ENCODE measurements at regions not wholly inside any gene's neighbourhood (a gene's known extent, or its start where the extent isn't known, plus 50 kb on each side); places are given as distances from the start of the nearest gene placed in this dataset.

- Histone ChIP-seq H3K4me1 (ENCODE audit: insufficient read depth, low read length) (no peaks in the 10 kb centered on the region), H3K36me3 (ENCODE audit: insufficient read depth, low read length) (no peaks in the 10 kb centered on the region), H3K4me3 (ENCODE audit: insufficient read depth, low read depth, low read length) (no peak overlapping the region), H3K9ac (ENCODE audit: low read length) (no peak overlapping the region), H3K4me2 (ENCODE audit: low read length) (no peak overlapping the region), H4K20me1 (ENCODE audit: insufficient read depth, low read length) (no peaks in the 10 kb centered on the region), H3K9me3 (ENCODE audit: insufficient read depth, low read depth, low read length) (no peaks in the 10 kb centered on the region), H3K27me3 (ENCODE audit: insufficient read depth, low read length) (no peaks in the 10 kb centered on the region), H3K27ac (ENCODE audit: low read depth, low read length) (no peak overlapping the region), H3K79me2 (ENCODE audit: insufficient read depth, low read length) (no peaks in the 10 kb centered on the region), H2AFZ (ENCODE audit: low read depth, low read length) (no peak overlapping the region)
- H3K4me1 Mint-ChIP-seq (ENCODE audit: low read depth, unreplicated experiment): peaks cover 3% of the 10 kb centered on the region
- H3K36me3 Mint-ChIP-seq (ENCODE audit: low read depth, unreplicated experiment): peaks cover 2% of the 10 kb centered on the region
- TF ChIP-seq EZH2 (IDR thresholded peaks at IDR 0.05; ENCODE audit: insufficient read depth, low read length) (no peak), CTCF (IDR thresholded peaks at IDR 0.05; ENCODE audit: insufficient read depth, low read depth, low read length) (no peak)
- no peaks in the 10 kb centered on the region for H3K9me3 Mint-ChIP-seq (ENCODE audit: unreplicated experiment)
- H3K4me3 Mint-ChIP-seq (ENCODE audit: unreplicated experiment): no peak overlapping the region
- FAIRE-seq (no peak), DNase-seq (ENCODE audit: low read depth) (no peak)
- no peaks in the 10 kb centered on the region for H3K27me3 Mint-ChIP-seq (ENCODE audit: low read depth, unreplicated experiment)
- H3K27ac Mint-ChIP-seq (ENCODE audit: unreplicated experiment): no peak overlapping the region
Observed at GRCh38 chr6:22095836-22096235, 201.0 kb downstream of the PRL start.

GRCh38 chr6:22098601-22099031 lies 198.2 kb downstream of the PRL start:
- Mint-ChIP-seq H3K27me3 (ENCODE audit: low read depth, unreplicated experiment) (no peaks in the 10 kb centered on the region), H3K27ac (ENCODE audit: unreplicated experiment) (no peak overlapping the region)

More at GRCh38 chr6:22098601-22099031, 198.2 kb downstream of the PRL start:
- no peak overlapping the region for H3K4me3 ChIP-seq (ENCODE audit: insufficient read depth, low read depth, low read length)
- TF ChIP-seq CTCF (IDR thresholded peaks at IDR 0.05; ENCODE audit: insufficient read depth, low read depth, low read length) (no peak), EZH2 (IDR thresholded peaks at IDR 0.05; ENCODE audit: insufficient read depth, low read length) (no peak)
- H3K9ac ChIP-seq (ENCODE audit: low read length): no peak overlapping the region
- no peaks in the 10 kb centered on the region for H3K36me3 ChIP-seq (ENCODE audit: insufficient read depth, low read length)
- DNase-seq (ENCODE audit: low read depth): no peak
- peaks cover 12% of the 10 kb centered on the region for H3K4me1 Mint-ChIP-seq (ENCODE audit: low read depth, unreplicated experiment)
- H3K4me3 Mint-ChIP-seq (ENCODE audit: unreplicated experiment): no peak overlapping the region
- peaks cover 4% of the 10 kb centered on the region for H3K36me3 Mint-ChIP-seq (ENCODE audit: low read depth, unreplicated experiment)
- no peaks in the 10 kb centered on the region for H3K4me1 ChIP-seq (ENCODE audit: insufficient read depth, low read length)
- no peak for FAIRE-seq
- no peaks in the 10 kb centered on the region for H4K20me1 ChIP-seq (ENCODE audit: insufficient read depth, low read length)
- H3K9me3 ChIP-seq (ENCODE audit: insufficient read depth, low read depth, low read length): no peaks in the 10 kb centered on the region
- H3K27me3 ChIP-seq (ENCODE audit: insufficient read depth, low read length): no peaks in the 10 kb centered on the region
- no peak overlapping the region for H3K27ac ChIP-seq (ENCODE audit: low read depth, low read length)
- H3K79me2 ChIP-seq (ENCODE audit: insufficient read depth, low read length): no peaks in the 10 kb centered on the region
- no peak overlapping the region for H3K4me2 ChIP-seq (ENCODE audit: low read length)
- peaks cover under 1% of the 10 kb centered on the region for H3K9me3 Mint-ChIP-seq (ENCODE audit: unreplicated experiment)
- H2AFZ ChIP-seq (ENCODE audit: low read depth, low read length): no peak overlapping the region
